Heart left ventricle (tissue), 13 donors: ENCODE measurements at regions not wholly inside any gene's neighbourhood (a gene's known extent, or its start where the extent isn't known, plus 50 kb on each side); places are given as distances from the start of the nearest gene placed in this dataset.

Source experiments
- POLR2A ChIP-seq, 2 donors: fragments of 450-650 bp; IDR thresholded peaks; one replicate each; pipeline ENCODE4 v1.6.1; 2017; ENCODE audit warnings: antibody characterized with exemption in 2 of 2, mild to moderate bottlenecking in 2 of 2, moderate library complexity in 2 of 2
- TF ChIP-seq, protein P1 (sequence below), 12 donors: fragments of 200-600 bp; sonication (generic) in 4 of 12; IDR thresholded peaks; one replicate each; pipeline versions ENCODE4 v1.5.0 to v1.8.0; 2018 to 2022; ENCODE audit warnings: antibody characterized with exemption in 12 of 12, mild to moderate bottlenecking in 5 of 12
- donor health status: ischemic (EF 13 %, LVEDD 7.1; RV severe dilation, severe dysfunction).
- donor health status: DM: no; HTN: yes; CAD: no.
- donor health status: DM: no; HTN: no; CAD: no.
- donor health status: ischemic (EF 25% LVEDD 6.9; RV normal size, moderate dysfunction).
- donor health status: ischemic (EF 25% LVEDD 5.7; RV mildly dilated, moderate dysfunction).
- donor health status: ischemic (EF 35%, LVEDD 5.7; RV mildly dilated, moderate dysfunction).
- donor health status: nonischemic (EF 11% LVEDD 7.7; RV severe dilation, severe dysfunction).
- donor health status: DM: yes; HTN: yes; CAD: no.
- donor health status: PGD.
- donor health status: ischemic (EF 29% LVEDD 5.4; RV normal size, mild dysfunction).
- donor health status: nonischemic (EF 23%, LVEDD 6.1; RV moderate dilation, normal function).

DNA sequence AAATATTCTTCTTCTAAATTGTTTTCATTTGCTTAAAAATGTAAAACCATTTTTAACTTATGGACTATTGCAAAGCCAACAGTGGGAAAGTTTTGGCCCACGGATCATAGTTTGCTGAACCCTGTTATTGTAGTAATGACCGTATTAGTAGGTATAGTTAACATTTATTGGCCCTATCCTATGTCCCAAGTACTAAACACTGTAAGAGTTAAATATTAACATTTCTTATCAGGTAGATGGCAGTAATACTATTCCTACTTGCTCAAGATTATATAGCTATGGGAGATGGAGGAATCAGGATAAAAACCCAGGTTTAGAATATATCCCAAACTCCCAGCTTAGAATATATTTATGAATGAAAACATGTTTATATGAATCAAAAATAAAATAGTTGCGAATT, 993.2 kb downstream of the SORCS3 start:
- TF ChIP-seq, protein P1, sequence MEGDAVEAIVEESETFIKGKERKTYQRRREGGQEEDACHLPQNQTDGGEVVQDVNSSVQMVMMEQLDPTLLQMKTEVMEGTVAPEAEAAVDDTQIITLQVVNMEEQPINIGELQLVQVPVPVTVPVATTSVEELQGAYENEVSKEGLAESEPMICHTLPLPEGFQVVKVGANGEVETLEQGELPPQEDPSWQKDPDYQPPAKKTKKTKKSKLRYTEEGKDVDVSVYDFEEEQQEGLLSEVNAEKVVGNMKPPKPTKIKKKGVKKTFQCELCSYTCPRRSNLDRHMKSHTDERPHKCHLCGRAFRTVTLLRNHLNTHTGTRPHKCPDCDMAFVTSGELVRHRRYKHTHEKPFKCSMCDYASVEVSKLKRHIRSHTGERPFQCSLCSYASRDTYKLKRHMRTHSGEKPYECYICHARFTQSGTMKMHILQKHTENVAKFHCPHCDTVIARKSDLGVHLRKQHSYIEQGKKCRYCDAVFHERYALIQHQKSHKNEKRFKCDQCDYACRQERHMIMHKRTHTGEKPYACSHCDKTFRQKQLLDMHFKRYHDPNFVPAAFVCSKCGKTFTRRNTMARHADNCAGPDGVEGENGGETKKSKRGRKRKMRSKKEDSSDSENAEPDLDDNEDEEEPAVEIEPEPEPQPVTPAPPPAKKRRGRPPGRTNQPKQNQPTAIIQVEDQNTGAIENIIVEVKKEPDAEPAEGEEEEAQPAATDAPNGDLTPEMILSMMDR (IDR thresholded peaks at IDR 0.05) = no peak
- TF ChIP-seq POLR2A (IDR thresholded peaks at IDR 0.05) = no peak
